Globus pallidus (tissue), 1 donor: ENCODE measurements at regions not wholly inside any gene's neighbourhood (a gene's known extent, or its start where the extent isn't known, plus 50 kb on each side); places are given as distances from the start of the nearest gene placed in this dataset.
"Not testable (repeated sequence)": the region's sequence is repeated elsewhere in the genome, so short reads cannot be mapped to it uniquely, and the experiment has no call there.

Experiments used
- DNase-seq: peaks from one replicate; pipeline ENCODE4 v3.0.0-alpha.2; 2015; ENCODE audit warnings: low spot score

DNA sequence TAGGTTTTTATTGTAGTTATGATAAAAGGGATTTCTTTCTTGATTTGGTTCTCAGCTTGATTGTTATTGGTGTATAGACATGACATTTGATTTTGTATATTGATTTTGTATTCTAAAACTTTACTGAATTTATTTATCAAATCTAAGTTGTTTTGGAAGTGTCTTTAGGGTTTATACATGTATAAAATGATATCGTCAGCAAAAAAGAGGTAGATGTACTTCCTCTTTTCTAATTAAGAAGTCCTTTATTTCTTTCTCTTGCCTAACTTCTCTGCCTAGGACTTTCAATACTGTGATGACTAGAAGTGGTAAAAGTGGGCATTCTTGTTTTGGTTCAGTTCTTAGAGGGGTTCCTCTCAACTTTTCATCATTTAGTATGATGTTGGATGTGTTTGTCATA, 487.3 kb upstream of the KIF2B start:
- DNase-seq, result no peak

DNA sequence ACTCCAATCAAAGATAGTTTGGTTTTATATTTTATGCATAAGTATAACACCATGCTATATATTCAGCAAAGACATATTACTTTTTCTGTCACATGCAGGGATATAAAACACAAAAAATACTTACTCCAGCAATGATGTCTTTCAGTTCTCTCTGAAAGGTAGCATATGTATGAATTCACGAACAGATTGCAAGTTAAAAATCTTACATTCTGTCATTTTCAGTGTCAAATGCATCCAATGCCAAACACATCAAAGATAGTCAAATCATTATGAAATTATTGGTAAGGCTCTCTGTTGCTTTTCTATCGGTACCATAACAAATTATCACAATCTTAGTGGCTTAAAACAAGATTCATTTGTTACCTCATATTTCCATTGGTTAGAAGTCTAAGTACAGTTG, 492.0 kb upstream of the KIF2B start:
- DNase-seq, result no peak

DNA sequence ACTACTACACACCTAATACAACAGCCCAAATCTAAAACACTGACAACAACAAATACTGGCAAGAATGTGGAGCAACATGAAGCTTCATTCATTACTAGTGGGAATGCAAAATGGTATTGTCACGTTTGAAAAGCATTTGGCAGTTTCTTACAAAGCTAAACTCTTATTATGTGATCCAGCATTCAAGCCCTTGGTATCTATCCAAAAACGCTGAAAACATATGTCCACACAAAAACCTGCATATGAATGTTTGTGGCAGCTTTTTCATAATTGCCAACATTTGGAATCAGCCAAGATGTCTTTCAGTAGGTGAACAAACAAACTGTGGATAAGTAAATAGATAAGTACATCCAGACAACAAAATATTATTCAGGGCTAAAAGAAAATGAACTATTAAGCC, 501.1 kb upstream of the KIF2B start:
- no peak for DNase-seq

DNA sequence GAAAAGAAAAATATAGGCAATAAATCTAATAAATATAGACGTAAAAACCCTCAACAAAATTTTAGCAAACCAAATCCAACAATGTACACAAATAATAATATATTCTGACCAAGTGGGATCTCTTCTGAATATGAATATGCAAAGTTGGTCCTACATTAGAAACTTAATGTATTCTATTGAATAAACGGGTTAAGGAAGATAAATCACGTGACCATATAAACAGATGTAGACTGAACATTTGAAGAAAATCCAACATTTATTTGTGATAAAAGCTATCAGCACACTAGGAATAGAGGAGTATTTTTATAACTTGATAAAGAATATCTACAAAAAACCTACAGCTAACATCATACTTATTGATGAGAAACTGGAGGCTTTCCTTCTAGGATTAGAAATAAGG, 502.8 kb upstream of the KIF2B start:
- DNase-seq, result no peak

DNA sequence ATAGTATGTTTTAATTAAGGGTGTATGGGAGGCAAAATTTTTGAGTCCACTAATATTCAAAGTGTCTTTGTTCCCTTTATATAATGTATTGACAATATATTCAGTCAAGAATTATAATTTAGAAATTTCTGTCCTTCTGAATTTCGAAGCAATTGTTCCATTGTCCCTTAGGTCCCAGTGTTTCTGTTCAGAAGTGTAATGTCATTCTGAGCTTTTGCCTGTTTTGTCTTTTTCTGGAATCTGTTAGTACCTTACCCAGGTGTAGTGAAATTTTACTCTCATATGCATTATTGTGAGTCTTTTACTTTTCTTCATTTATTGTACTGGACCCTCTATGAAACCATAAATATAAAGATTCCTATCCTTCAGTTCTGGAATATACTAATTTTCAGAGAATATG, 505.7 kb upstream of the KIF2B start:
- DNase-seq, result no peak

DNA sequence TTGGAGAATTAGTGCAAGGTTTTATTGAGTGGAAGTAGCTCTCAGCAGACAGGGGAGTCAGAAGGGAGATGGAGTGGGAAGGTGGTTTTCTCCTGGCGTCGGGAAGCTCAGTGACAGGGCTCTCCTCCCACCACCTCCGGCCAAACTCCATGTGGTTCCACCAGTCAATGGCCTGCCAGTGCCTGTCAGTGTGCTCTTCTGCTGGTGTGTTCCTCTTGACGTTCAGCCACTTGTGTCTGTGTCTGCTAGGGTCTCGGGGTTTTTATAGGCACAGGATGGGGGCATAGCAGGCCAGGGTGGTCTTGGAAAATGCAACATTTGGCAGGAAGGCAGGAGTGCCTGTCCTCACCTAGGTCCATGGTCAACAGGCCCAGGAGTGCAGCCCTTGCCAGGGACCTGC, 506.7 kb upstream of the KIF2B start:
- no peak for DNase-seq

DNA sequence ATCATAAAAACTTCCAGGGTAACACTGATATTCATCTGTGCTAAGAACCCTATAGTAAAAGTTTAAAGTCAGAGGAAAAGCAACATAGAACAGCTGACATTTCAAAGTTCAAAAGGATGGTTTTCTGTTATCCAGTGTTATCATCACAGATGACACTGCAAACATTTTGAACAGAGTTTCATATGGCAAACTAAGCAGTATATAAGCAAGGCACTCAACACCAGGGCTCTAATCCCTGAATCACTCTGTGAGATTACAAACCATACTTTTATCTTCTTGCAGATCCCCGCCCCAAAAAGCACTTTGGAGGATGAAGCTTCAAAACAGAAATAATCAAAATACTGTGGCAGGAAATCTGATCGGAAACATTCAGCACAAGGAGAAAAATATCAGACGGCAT, 508.2 kb upstream of the KIF2B start:
- no peak for DNase-seq

DNA sequence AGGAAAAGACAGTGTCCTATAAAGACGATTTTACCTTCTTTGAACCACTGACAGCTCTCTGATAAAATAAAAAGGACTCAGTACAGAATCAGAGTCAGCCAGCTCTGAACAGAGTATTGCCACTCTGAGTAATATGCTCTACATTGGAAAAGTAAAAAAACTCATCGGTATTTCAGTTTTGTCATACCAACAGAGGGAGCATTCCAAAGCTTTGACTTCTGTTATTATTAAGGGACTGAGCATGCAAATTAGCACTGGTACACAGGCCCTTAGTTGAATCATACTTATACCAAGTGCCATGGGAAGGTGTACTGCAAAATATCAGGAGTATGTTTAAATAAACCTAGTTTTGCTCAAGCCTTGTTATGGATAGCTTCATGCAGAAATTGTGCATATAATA, 509.0 kb upstream of the KIF2B start:
- no peak for DNase-seq

DNA sequence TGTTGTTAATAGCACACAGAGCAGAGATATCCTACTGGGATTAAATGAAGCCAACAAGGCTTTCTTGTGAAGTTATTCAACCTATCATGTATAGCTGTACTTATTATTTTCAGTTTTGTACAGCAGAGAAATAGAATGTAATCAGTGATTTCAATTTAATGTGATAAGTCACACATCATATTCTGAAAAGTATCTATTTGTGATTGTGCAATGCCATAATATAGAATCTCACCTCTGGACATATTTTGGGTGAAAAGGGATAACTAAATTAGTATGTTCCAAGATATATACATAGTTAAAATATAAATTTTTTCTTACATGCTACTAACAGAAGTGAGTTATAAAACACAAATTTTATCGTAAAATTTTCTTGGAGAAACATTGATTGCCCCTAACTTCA, 544.3 kb upstream of the KIF2B start:
- no peak for DNase-seq

DNA sequence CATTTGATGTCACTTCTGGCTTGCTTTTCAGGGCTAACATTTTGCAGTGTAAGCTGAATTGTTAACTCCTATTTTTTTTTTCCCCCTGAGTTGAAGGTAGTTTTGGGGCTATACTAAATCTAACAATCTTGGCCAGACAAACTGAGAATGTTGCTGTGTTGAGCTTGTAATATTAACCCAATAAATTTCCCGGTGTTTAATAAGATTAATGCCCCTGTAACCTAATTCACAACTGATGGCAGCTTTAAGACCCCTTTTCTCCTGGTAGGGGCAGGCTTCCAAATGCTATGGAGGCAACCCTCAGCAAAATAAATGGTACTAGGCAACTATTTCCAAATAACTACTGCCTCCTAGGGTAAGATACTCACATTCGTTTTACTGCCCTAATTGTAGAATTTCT, 549.6 kb upstream of the KIF2B start:
- no peak for DNase-seq

DNA sequence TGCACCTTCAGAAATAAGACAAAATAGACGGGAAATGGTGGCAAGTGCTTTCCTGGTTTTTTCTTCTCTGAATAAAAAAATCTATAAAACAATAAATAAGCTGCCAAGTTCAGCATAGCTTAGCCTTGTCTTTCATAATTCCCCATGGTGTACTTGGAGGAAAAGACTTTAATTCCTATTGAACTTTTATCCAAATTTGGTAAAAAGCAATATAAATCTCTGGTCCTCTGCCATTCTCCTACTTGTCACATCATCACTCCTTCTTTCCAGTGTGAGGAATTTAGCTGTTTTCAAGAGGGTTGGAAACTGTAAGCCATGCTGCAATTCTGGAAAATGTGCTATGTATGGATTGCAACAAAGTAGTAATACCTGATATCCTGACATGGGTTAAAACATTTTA, 551.8 kb upstream of the KIF2B start:
- DNase-seq, result no peak

DNA sequence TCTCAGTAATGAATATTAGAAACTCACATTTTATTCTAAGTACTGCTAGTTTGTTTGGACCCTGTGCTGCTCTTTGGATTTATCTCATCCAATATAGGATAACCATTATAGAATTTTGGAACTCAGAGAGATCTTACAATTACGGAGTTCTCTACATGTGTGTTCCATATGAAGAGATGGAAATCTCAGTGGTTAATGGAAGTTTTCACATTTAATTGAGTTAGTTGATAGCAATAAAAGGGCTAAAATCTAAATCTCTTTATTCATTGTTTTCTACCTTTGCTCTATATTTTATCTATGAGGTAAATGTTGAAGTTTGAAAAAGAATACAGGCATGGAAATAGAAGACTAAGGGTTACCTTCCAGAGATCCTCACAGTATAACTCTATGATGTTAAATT, 558.0 kb upstream of the KIF2B start:
- DNase-seq, result no peak

DNA sequence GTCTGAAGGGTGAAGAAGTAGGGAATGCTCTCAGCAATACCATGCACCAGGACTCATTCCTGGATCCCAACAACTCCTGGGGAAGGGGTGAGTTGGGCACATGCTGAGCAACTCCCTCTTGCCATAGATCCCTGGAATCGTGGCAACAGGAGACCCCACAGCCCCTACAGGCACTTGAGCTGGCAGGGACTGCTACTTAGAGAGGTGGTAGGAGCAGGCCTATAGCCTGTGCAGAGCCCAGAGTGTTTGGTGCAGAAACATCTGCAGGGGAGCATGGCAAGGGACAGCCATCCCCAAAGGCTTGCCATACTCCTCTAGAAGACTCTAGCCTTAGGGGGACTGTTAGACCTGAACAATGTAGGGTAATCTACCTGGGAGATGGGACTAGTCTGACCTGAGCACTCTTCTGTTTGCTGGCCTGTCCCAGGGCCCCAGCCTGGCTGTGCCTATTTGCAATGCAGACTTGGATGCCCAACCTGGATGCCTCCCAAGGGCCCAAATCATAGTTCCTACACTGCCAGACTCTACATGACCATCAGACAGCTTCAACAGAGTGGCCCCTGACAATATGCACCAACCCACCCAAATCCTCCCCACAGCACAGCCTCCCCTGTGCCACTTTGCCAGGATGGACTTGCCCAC, 568.6 kb upstream of the KIF2B start:
- no peak for DNase-seq

DNA sequence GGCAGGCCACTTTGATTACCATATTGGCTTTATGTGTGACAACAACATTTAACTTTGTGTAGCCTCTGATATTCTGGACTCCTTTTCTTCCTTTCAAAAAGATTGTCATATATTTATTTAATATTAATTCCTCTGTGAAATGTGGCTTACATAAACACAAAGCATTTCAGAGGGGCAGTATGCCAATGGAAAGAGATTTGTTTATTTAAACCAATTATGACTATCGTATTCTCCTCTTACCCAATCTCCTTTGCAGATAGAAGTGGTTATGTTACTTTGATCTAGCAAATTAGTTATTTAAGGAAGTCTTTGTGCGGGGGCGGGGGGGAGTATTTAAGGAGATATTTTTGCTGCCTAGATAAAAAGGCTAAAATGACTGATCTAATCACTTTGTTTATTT, 573.7 kb upstream of the KIF2B start:
- DNase-seq, result no peak

DNA sequence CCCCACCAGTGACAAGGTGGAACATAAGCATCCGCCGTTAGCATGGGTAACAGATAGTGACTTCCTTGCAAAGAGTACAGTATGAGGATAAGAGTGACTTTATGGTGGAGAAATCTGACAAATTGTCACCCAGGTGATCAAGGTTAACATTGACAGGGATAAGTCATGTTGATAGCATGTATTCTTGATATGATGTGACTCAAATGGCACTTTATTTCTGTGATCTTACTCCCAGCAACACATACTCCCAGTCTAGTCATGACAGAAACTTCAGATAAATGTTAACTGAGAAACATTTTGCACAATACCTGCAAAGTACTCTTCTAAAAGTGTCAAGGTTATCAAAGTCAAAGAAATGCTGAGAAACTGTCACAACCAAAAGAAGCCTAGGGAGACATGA, 588.6 kb upstream of the KIF2B start:
- no peak for DNase-seq

DNA sequence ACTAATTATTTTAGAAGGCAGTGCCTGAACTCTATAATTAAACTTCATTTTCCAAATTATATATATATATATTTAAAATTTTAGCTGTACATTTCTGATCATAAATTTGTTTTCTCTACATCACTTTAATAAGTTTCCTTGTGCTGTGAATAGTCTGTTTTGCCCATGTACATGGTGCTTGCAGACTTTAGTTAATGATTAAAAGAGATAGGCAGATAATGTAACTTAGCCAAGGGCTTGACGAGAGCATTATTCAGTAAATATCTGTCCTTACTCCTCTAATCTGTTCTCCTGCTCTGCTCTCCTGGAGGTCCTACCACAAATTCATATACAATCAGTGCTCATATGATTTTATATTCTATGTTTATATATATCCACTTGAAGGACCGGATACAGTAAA, 595.2 kb upstream of the KIF2B start:
- no peak for DNase-seq

DNA sequence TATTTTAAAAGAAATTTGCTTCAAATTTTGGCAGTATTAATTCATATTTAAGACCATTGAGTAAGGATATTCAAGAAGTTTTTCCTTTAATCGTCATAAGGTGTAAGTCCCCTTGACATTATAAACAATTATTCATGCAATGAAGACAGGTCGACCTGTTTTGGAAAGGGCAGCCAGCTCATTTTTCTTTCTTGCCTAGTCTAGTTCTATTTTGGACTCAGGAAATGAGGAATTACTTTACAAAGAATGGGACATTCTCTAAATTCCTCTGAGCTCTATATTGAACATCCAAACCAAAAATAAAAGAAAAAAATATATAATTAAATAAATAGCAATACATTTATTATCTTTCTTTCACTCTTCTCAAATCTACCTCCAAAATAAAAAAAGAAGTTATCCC, 595.6 kb upstream of the KIF2B start:
- DNase-seq, result no peak

DNA sequence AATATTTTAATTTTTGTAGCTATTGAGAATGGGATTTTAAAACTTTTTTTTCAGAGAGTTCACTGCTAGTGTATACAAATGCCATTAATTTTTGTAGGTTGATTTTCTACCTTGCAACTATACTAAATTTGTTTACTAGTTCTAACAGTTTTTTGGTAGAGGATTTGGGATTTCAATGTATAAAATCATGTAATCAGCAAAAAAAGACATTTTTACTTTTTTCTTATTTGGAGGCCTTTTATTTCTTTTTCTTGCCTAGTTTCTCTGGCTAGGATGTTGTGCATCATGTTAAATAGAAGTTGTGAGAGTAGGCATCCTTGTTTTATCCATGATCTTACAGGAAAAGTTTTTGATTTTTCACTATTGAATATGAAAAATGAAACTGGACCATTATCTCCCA, 602.9 kb upstream of the KIF2B start:
- DNase-seq, result no peak

DNA sequence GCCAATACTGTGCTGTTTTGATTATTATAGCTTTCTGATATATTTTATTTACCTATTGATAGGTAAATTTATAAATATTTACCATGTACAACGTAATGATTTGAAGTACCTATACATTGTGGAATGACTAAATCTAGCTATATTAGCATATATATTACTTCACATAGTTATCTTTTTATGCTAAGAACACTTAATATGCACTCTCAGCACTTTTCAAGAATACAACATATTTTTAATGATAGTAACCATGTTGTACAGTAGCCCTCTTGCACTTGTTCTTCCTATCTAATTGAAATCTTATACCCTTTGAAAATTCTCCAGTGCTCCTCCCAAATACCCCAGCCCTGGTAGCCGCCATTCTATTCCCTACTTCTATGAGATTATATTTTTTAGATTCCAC, 604.0 kb upstream of the KIF2B start:
- no peak for DNase-seq

DNA sequence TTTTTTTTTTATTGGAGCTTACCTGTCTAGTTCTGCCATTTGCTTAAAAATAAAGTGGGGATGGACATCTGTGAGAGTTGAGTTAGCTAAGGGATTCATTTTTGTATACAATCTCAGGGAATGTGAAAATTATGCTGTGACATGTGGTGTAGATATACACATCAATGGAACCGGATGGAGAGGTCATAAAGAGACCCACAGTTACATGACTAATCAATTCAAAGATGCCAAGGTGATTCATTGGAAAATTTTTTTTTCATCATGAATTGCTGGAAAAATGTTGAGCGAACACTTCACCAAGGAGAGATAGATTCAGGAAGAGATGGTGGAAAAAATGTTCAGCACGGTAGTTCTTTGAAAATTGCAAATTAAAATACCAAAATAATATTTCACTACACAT, 605.4 kb upstream of the KIF2B start:
- DNase-seq, result no peak

DNA sequence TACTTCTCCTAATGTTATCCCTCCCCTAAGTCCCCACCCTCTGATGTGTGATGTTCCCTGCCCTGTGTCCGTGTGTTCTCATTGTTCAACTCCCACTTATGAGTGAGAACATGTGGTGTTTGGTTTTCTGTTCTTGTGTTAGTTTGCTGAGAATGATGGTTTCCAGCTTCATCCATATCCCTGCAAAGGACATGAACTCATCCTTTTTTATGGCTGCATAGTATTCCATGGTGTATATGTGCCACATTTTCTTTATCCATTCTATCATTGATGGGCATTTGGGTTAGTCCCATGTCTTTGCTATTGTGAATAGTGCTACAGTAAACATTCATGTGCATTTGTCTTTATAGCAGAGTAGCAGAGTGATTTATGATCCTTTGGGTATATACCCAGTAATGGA, 613.8 kb upstream of the KIF2B start:
- not testable (repeated sequence) for DNase-seq

DNA sequence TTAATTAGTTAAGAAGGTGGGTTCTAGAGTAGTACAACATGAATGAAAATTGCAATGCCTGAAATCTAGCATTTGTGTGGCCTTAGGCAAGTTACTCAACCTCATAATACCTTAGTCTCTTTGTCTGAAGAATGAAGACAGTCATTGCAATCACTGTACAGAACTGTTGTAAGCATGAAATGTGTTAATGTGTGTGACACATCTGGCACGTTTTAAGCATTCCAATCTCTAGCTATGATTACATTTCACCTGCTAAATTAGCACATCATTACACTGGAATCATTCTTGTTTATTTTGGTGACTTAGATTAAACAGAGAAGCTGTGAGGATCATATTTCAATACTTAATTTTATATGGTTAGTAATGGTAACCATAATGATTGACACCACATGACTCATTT, 629.7 kb upstream of the KIF2B start:
- DNase-seq, result no peak

DNA sequence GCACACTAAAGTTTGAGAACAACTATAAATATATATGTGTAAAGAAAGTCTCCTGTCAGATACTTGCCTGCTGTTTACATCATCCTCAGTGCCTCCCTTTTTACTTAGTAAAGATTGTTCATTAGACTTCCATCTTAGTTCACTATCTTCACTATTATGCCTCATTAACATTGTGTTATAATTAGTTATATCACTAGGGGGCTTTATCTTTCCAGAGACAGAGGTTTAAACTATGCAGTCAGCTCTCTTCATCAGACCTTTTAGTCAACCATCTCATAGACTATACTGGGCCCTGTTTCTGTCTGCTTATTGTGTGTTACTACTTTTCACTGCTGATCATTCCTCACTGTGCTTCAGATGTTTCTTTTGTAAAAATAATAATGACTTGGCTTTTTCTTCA, 630.8 kb upstream of the KIF2B start:
- DNase-seq, result no peak

DNA sequence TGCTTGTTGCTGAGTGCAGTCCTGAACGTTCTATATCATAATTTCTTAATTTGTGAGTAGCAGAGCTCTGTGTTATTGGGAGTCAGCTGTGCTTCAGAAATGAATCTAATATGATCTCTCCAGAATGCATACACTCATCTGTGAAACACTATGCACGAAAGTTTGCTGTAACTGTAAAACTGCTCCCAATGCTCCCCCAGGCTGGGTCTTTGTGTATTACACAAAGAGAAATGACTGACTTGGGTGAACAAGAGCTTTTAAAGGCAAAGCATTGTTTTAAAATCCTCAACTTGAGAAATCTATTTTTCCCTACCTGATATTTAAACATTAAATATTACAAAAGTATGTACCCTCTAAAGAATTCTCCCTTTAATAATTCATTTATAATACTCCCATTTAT, 636.7 kb upstream of the KIF2B start:
- DNase-seq, result no peak

DNA sequence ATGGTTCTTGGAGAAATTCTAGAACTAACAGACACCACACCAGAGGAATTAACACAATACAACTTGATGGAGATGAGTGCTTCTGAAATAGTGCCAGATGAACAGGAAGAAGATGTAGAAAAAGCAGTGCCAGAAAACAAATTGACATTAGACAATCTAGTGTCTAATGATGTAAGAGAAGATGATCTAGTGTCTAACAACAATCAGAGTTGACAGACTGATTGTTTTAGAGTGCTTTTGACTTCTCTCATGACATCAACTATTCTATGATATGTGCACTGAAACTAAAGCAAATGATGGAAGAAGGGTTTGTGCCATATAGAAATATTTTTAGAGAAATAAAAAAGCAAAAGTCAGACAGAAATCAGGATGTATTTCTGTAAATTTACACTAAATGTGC, 646.1 kb upstream of the KIF2B start:
- DNase-seq, result no peak
